OCI-LY1 (cell line): ENCODE measurements at regions not wholly inside any gene's neighbourhood (a gene's known extent, or its start where the extent isn't known, plus 50 kb on each side); places are given as distances from the start of the nearest gene placed in this dataset.

Experiments used
- H2AFZ ChIP-seq: fragments of 200-600 bp; sonication (generic), shearing (Covaris generic); 2 replicates; pipeline ENCODE4 v1.6.0; 2014; ENCODE audit warnings: antibody characterized with exemption, mild to moderate bottlenecking, low read length
- H3F3A ChIP-seq: fragments of 200-600 bp; sonication (generic), shearing (Covaris generic); 2 replicates; pipeline ENCODE4 v1.6.0; 2014; ENCODE audit warnings: mild to moderate bottlenecking, antibody characterized with exemption, low read length, moderate library complexity; ENCODE audit not compliant: insufficient read depth
- H3K27ac ChIP-seq: fragments of 200-600 bp; sonication (generic); 2 replicates; pipeline ENCODE4 v1.5.1; 2014; ENCODE audit warnings: low read length, mixed run types, mild to moderate bottlenecking, low read depth; ENCODE audit not compliant: poor library complexity, severe bottlenecking
- H3K27me3 ChIP-seq: fragments of 200-600 bp; sonication (generic); 2 replicates; pipeline ENCODE4 v1.6.0; 2014; ENCODE audit warnings: antibody characterized with exemption, mild to moderate bottlenecking, low read length, moderate library complexity; ENCODE audit not compliant: insufficient read depth
- H3K36me3 ChIP-seq: fragments of 200-600 bp; sonication (generic); 2 replicates; pipeline ENCODE4 v1.6.1; 2014; ENCODE audit warnings: mild to moderate bottlenecking, antibody characterized with exemption, low read length, moderate library complexity, mixed read lengths; ENCODE audit not compliant: insufficient read depth
- H3K4me1 ChIP-seq: fragments of 200-600 bp; sonication (generic); 2 replicates; pipeline ENCODE4 v1.5.1; 2014; ENCODE audit warnings: mild to moderate bottlenecking, low read length, moderate library complexity; ENCODE audit not compliant: insufficient read depth, severe bottlenecking
- H3K4me2 ChIP-seq: fragments of 200-600 bp; sonication (generic), shearing (Covaris generic); 2 replicates; pipeline ENCODE4 v1.6.1; 2014; ENCODE audit warnings: low read length
- H3K4me3 ChIP-seq: fragments of 200-600 bp; sonication (generic); 2 replicates; pipeline ENCODE4 v1.5.1; 2014; ENCODE audit warnings: low read length, low read depth, mild to moderate bottlenecking, mixed read lengths; ENCODE audit not compliant: poor library complexity, severe bottlenecking
- H3K79me2 ChIP-seq: fragments of 200-600 bp; shearing (Covaris generic); 2 replicates; pipeline ENCODE4 v1.6.1; 2016; ENCODE audit warnings: mixed run types, low read length, mixed read lengths; ENCODE audit not compliant: insufficient read depth
- H3K9ac ChIP-seq: fragments of 200-600 bp; sonication (generic), shearing (Covaris generic); 2 replicates; pipeline ENCODE4 v1.6.1; 2014; ENCODE audit warnings: mild to moderate bottlenecking, low read length, mixed read lengths
- H3K9me2 ChIP-seq: fragments of 200-600 bp; sonication (generic), shearing (Covaris generic); 2 replicates; pipeline ENCODE4 v1.6.1; 2014; ENCODE audit warnings: low read depth, mild to moderate bottlenecking, low read length, mixed read lengths
- H3K9me3 ChIP-seq: fragments of 200-600 bp; shearing (Covaris generic); 2 replicates; pipeline ENCODE4 v1.6.1; 2014; ENCODE audit warnings: low read length, mixed read lengths
- H4K20me1 ChIP-seq: fragments of 200-600 bp; sonication (generic), shearing (Covaris generic); 2 replicates; pipeline ENCODE4 v1.6.0; 2016; ENCODE audit warnings: mild to moderate bottlenecking, low read length; ENCODE audit not compliant: insufficient read depth
- CTCF ChIP-seq: fragments of 200-600 bp; sonication (generic), shearing (Covaris generic); IDR thresholded peaks from 2 replicates; pipeline ENCODE4 v1.5.1; 2017; ENCODE audit warnings: mild to moderate bottlenecking, antibody characterized with exemption, low read length, moderate library complexity, mixed read lengths
- EZH2 ChIP-seq: fragments of 200-600 bp; sonication (generic), shearing (Covaris generic); IDR thresholded peaks from 2 replicates; pipeline ENCODE4 v1.8.0; 2017; ENCODE audit warnings: borderline replicate concordance, mixed run types, mild to moderate bottlenecking, antibody characterized with exemption, low read length, moderate library complexity, mixed read lengths

GRCh38 chr7:153532326-153532725, 519.9 kb upstream of the DPP6 start:
- no peaks in the 10 kb centered on the region for H3K27me3 ChIP-seq
- TF ChIP-seq CTCF: no peak
- TF ChIP-seq EZH2: no peak

GRCh38 chr7:153537271-153537670, 514.9 kb upstream of the DPP6 start:
- H2AFZ ChIP-seq: no peak overlapping the region
- H3K4me2 ChIP-seq: no peak overlapping the region
- no peaks in the 10 kb centered on the region for H3K9me2 ChIP-seq

More at GRCh38 chr7:153532326-153532725, 519.9 kb upstream of the DPP6 start:
- no peaks in the 10 kb centered on the region for H3K4me1 ChIP-seq
- no peaks in the 10 kb centered on the region for H3F3A ChIP-seq
- H3K36me3 ChIP-seq: no peaks in the 10 kb centered on the region
- no peak overlapping the region for H3K9ac ChIP-seq
- H4K20me1 ChIP-seq: no peaks in the 10 kb centered on the region
- no peak overlapping the region for H2AFZ ChIP-seq
- H3K79me2 ChIP-seq: no peaks in the 10 kb centered on the region
- H3K4me3 ChIP-seq: no peak overlapping the region
- no peaks in the 10 kb centered on the region for H3K9me2 ChIP-seq
- no peaks in the 10 kb centered on the region for H3K9me3 ChIP-seq
- no peak overlapping the region for H3K27ac ChIP-seq
- H3K4me2 ChIP-seq: no peak overlapping the region

DNA sequence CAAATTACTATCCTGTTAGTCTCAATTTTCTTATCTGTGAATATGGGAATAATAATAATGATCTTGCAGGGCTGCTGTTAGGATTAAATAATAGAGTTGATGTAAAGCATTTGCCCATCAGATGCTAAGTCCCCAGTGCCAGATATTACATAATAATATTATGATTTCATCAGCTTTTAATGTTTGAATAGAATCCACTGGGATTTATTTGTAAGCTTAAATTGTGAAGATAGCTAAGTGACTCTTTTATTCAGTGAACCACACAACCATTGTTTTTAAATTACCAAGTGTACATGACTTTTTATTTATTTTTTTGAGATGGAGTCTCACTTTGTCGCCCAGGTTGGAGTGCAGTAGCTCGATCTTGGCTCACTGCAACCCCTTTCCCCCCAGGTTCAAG, 510.3 kb upstream of the DPP6 start:
- H4K20me1 ChIP-seq: no peaks in the 10 kb centered on the region
- no peaks in the 10 kb centered on the region for H3K9me3 ChIP-seq
- H3K4me1 ChIP-seq: no peaks in the 10 kb centered on the region
- H3K9ac ChIP-seq: no peak overlapping the region
- no peak overlapping the region for H3K4me3 ChIP-seq
- H2AFZ ChIP-seq: no peak overlapping the region
- no peak overlapping the region for H3K27ac ChIP-seq
- H3K27me3 ChIP-seq: no peaks in the 10 kb centered on the region; the same call in 1 of the 2 replicates
- TF ChIP-seq EZH2 (no peak), CTCF (no peak)
- no peaks in the 10 kb centered on the region for H3F3A ChIP-seq
- H3K9me2 ChIP-seq: no peaks in the 10 kb centered on the region
- no peak overlapping the region for H3K4me2 ChIP-seq
- H3K36me3 ChIP-seq: no peaks in the 10 kb centered on the region
- no peaks in the 10 kb centered on the region for H3K79me2 ChIP-seq

More at GRCh38 chr7:153537271-153537670, 514.9 kb upstream of the DPP6 start:
- Histone ChIP-seq H3K4me1 (no peaks in the 10 kb centered on the region), H3K4me3 (no peak overlapping the region), H3K36me3 (no peaks in the 10 kb centered on the region), H3K27me3 (no peaks in the 10 kb centered on the region; the same call in 1 of the 2 replicates), H3K27ac (no peak overlapping the region), H3K79me2 (no peaks in the 10 kb centered on the region), H3F3A (no peaks in the 10 kb centered on the region), H4K20me1 (no peaks in the 10 kb centered on the region), H3K9me3 (no peaks in the 10 kb centered on the region), H3K9ac (no peak overlapping the region)
- TF ChIP-seq EZH2: no peak
- no peak for TF ChIP-seq CTCF
